ENCODE measurements at regions not wholly inside any gene's neighbourhood (a gene's known extent, or its start where the extent isn't known, plus 50 kb on each side); places are given as distances from the start of the nearest gene placed in this dataset.

DNA sequence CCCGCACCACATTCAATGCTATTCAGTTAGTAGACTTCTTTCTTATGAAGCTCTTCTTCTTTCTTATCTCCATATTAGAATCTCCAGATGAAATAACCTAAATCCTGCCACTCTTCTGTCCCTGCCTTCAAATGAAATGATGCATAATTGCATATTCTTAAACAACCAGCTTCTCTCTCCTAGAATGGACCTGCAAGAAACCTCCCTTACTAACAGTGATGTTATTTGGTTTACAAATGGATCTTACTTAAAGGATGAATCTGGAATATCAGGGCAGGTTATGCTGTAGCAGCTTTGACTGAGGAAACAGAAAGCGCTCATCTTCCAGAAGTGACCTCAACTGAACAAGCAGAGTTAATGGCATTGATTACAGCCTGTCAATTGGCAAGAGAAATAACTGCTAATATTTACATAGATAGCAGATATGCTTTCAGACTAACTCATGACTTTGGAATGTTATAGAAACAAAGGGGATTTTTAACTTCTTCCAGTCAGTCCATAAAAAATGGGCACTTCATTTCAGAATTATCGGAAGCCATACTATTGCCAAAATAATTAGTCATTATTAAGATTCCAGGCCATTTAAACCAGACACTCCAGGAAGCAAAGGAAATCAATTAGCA lies 755.7 kb upstream of the HS6ST1 start:
- H3K9me3 ChIP-seq (replicated peaks; ENCODE audit: control insufficient read depth, insufficient read depth, low read depth, low read length), result no peaks in the 10 kb centered on the region
- H3K36me3 ChIP-seq (ENCODE audit: control insufficient read depth, insufficient read depth, low read length), result no peaks in the 10 kb centered on the region
- H2AFZ ChIP-seq (ENCODE audit: low read depth, low read length), result no peak overlapping the region
- CTCF ChIA-PET (ENCODE audit: low intra/inter-chr PET ratio), result no interaction called here
- TF ChIP-seq CHD2 (IDR thresholded peaks at IDR 0.05; ENCODE audit: low read depth, low read length) (no peak), THAP7 (CRISPR knock-in tag; IDR thresholded peaks at IDR 0.05) (no peak), MEF2A (IDR thresholded peaks at IDR 0.05; ENCODE audit: control insufficient read depth, low read depth, low read length) (no peak), ADNP (tag; IDR thresholded peaks at IDR 0.05) (no peak), CUX1 (CRISPR knock-in tag; IDR thresholded peaks at IDR 0.05) (no peak), EWSR1 (IDR thresholded peaks at IDR 0.05; ENCODE audit: borderline replicate concordance, low read depth, partially characterized antibody) (no peak)
- H3K79me2 ChIP-seq (ENCODE audit: control insufficient read depth, insufficient read depth, low read length), result no peaks in the 10 kb centered on the region
- H3K27me3 ChIP-seq (ENCODE audit: control insufficient read depth in 2 of 2, insufficient read depth in 2 of 2, low read length in 2 of 2), result peaks cover 0 to 13% of the 10 kb centered on the region in 2 experiments; a peak in 1 of 5 replicates
- H3K9me1 ChIP-seq (ENCODE audit: control insufficient read depth, insufficient read depth, low read length), result no peaks in the 10 kb centered on the region
- POLR2A ChIA-PET, result no interaction called here
- no peaks in the 10 kb centered on the region for H4K20me1 ChIP-seq (replicated peaks; ENCODE audit: control insufficient read depth, insufficient read depth, low read length)
- in situ Hi-C loops (cut with MboI), result no loop called here
- no peaks in the 10 kb centered on the region for H3K4me1 ChIP-seq (replicated peaks in 1 of 2; ENCODE audit: control insufficient read depth in 2 of 2, insufficient read depth in 2 of 2, low read length in 2 of 2)
- no peak overlapping the region for H3K27ac ChIP-seq (ENCODE audit: extremely low read depth, low read depth, low read length)
- intact Hi-C loops (cut with micrococcal nuclease), result no loop called here
- WGBS (ENCODE audit: insufficient coverage, low coverage, missing lambda C conversion rate), result 0% methylated on average over 3 of the region's 3 CpGs
- H3K4me2 ChIP-seq (ENCODE audit: insufficient read depth, low read length), result no peak overlapping the region
- FAIRE-seq (no peak), ATAC-seq (no peak), DNase-seq (ENCODE audit: extremely low read depth in 1 of 4, low spot score in 3 of 4) (no peak)
- no peak overlapping the region for H3K4me3 ChIP-seq
- no TSS peak for BruUV-seq (replicated peaks)
- no peak overlapping the region for H3K9ac ChIP-seq (ENCODE audit: insufficient read depth in 1 of 2, low read depth in 2 of 2, low read length in 2 of 2)
